ENCODE measurements at regions not wholly inside any gene's neighbourhood (a gene's known extent, or its start where the extent isn't known, plus 50 kb on each side); places are given as distances from the start of the nearest gene placed in this dataset.
A peak's percentile ranks its signal among the peaks of the same experiment; 100 is the strongest.

DNA sequence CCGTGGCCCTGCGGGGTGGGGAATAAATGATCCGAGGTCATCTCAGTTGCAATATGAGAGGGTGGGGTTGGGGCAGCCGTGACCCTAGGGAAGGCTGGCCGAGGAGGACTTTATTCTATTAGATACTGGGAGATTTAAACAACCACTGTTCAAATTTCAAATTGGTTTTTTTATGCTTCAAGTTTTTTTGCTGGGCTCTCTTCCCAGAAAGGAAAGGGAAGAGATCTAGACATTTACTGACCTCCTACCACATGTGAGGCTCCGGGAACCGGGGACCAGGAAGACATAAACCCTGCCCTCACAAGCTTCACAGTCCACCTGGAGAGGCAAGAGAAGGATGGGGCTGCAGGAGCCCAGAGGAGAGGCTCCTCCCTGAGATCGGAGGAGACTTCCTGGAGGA lies 207.3 kb downstream of the FOXD2 start:
- no peaks in the 10 kb centered on the region for H3K36me3 ChIP-seq (ENCODE audit: control insufficient read depth in 2 of 2, insufficient read depth in 2 of 2, low read length in 1 of 2)
- H3K9me3 ChIP-seq (ENCODE audit: control insufficient read depth in 2 of 2, insufficient read depth in 1 of 2, low read depth in 1 of 2, low read length in 1 of 2): no peaks in the 10 kb centered on the region
- no peak overlapping the region for H3K4me3 ChIP-seq (ENCODE audit: low read depth in 1 of 2, low read length in 2 of 2)
- no peaks in the 10 kb centered on the region for H3K27me3 ChIP-seq (ENCODE audit: control insufficient read depth in 1 of 2, insufficient read depth in 2 of 2, low read length in 2 of 2)
- 50 to 55% methylated on average over 8 of the region's 8 CpGs for WGBS, 2 donors
- peaks cover 0 to 3% of the 10 kb centered on the region in 2 donors for H3K4me1 ChIP-seq (ENCODE audit: control insufficient read depth in 2 of 2, insufficient read depth in 2 of 2, low read length in 1 of 2)
- H3K27ac ChIP-seq (ENCODE audit: low read depth in 2 of 2, low read length in 1 of 2): no peak overlapping the region

DNA sequence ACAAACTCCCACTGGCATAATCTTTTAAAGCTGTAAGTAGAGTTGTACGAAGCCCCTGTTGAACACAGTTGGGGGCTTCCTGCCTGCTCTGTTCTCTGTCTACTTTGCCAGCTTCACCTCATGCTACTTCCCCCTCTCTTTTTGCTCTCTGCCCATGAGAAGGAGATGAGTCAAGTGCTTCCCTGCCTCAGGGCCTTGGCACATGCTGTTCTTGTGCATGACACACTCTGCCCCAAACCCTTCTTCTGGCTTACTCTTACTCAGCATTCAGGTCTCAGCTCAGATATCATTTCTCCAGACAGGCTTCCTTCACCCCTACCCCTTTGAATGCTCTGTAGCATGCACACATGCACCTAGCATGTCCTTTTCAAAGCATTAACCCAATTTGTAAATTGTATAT lies 208.8 kb downstream of the FOXD2 start:
- Histone ChIP-seq H3K4me3 (ENCODE audit: low read depth in 1 of 2, low read length in 2 of 2) (no peak overlapping the region), H3K36me3 (ENCODE audit: control insufficient read depth in 2 of 2, insufficient read depth in 2 of 2, low read length in 1 of 2) (no peaks in the 10 kb centered on the region), H3K27me3 (ENCODE audit: control insufficient read depth in 1 of 2, insufficient read depth in 2 of 2, low read length in 2 of 2) (no peaks in the 10 kb centered on the region), H3K27ac (ENCODE audit: low read depth in 2 of 2, low read length in 1 of 2) (no peak overlapping the region), H3K4me1 (ENCODE audit: control insufficient read depth in 2 of 2, insufficient read depth in 2 of 2, low read length in 1 of 2) (peaks cover 0 to 3% of the 10 kb centered on the region in 2 donors), H3K9me3 (ENCODE audit: control insufficient read depth in 2 of 2, insufficient read depth in 1 of 2, low read depth in 1 of 2, low read length in 1 of 2) (no peaks in the 10 kb centered on the region)
- 89 to 90% methylated on average over 1 of the region's 1 CpG for WGBS, 2 donors

DNA sequence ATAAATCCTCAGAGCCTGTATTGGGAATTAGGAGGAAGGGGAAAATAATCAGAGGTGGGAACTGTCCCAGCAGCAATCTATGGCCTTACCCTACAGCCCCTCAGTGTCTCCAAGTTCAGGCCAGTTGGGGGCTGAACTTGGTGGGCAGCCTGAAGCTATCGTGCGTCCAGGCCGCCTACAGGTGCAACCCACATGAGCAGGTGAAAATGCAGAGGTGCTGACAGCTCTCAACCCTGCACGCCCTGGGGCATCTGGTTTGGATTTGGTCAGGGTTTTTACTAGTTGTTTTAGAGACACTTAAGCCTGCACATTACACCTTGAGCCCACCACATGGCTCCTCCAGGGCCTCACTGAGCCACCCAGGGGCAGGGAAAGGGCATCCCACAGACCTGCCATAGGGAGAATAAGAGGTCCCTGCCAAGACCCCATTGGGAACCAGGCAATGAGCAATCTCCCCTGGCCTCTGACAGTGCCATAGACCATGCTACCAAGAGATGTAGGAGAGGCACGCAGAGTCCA lies 209.5 kb downstream of the FOXD2 start:
- Histone ChIP-seq H3K27ac (ENCODE audit: low read depth in 2 of 2, low read length in 1 of 2) (no peak overlapping the region), H3K4me1 (ENCODE audit: control insufficient read depth in 2 of 2, insufficient read depth in 2 of 2, low read length in 1 of 2) (peaks cover 0 to 3% of the 10 kb centered on the region in 2 donors), H3K27me3 (ENCODE audit: control insufficient read depth in 1 of 2, insufficient read depth in 2 of 2, low read length in 2 of 2) (no peaks in the 10 kb centered on the region), H3K36me3 (ENCODE audit: control insufficient read depth in 2 of 2, insufficient read depth in 2 of 2, low read length in 1 of 2) (no peaks in the 10 kb centered on the region), H3K4me3 (ENCODE audit: low read depth in 1 of 2, low read length in 2 of 2) (no peak overlapping the region), H3K9me3 (ENCODE audit: control insufficient read depth in 2 of 2, insufficient read depth in 1 of 2, low read depth in 1 of 2, low read length in 1 of 2) (no peaks in the 10 kb centered on the region)
- 87% methylated on average over 5 of the region's 5 CpGs for WGBS, 2 donors

GRCh38 chr1:47650205-47650604 lies 212.4 kb downstream of the FOXD2 start:
- 47 to 54% methylated on average over 7 of the region's 7 CpGs for WGBS, 2 donors

GRCh38 chr1:47650611-47651010 lies 212.8 kb downstream of the FOXD2 start:
- no peaks in the 10 kb centered on the region for H3K27me3 ChIP-seq (ENCODE audit: control insufficient read depth in 1 of 2, insufficient read depth in 2 of 2, low read length in 2 of 2)
- 48 to 50% methylated on average over 1 of the region's 1 CpG for WGBS, 2 donors
- no peak overlapping the region for H3K4me3 ChIP-seq (ENCODE audit: low read depth in 1 of 2, low read length in 2 of 2)
- H3K4me1 ChIP-seq (ENCODE audit: control insufficient read depth in 2 of 2, insufficient read depth in 2 of 2, low read length in 1 of 2): no peaks in the 10 kb centered on the region
- no peaks in the 10 kb centered on the region for H3K36me3 ChIP-seq (ENCODE audit: control insufficient read depth in 2 of 2, insufficient read depth in 2 of 2, low read length in 1 of 2)
- H3K9me3 ChIP-seq (ENCODE audit: control insufficient read depth in 2 of 2, insufficient read depth in 1 of 2, low read depth in 1 of 2, low read length in 1 of 2): no peaks in the 10 kb centered on the region
- peak overlapping the region in 1 of 2 donors; percentile 57 for H3K27ac ChIP-seq (ENCODE audit: low read depth in 2 of 2, low read length in 1 of 2)

More at GRCh38 chr1:47650205-47650604, 212.4 kb downstream of the FOXD2 start:
- H3K27me3 ChIP-seq (ENCODE audit: control insufficient read depth in 1 of 2, insufficient read depth in 2 of 2, low read length in 2 of 2): no peaks in the 10 kb centered on the region
- no peaks in the 10 kb centered on the region for H3K4me1 ChIP-seq (ENCODE audit: control insufficient read depth in 2 of 2, insufficient read depth in 2 of 2, low read length in 1 of 2)
- no peak overlapping the region for H3K27ac ChIP-seq (ENCODE audit: low read depth in 2 of 2, low read length in 1 of 2)
- no peaks in the 10 kb centered on the region for H3K9me3 ChIP-seq (ENCODE audit: control insufficient read depth in 2 of 2, insufficient read depth in 1 of 2, low read depth in 1 of 2, low read length in 1 of 2)
- no peak overlapping the region for H3K4me3 ChIP-seq (ENCODE audit: low read depth in 1 of 2, low read length in 2 of 2)
- H3K36me3 ChIP-seq (ENCODE audit: control insufficient read depth in 2 of 2, insufficient read depth in 2 of 2, low read length in 1 of 2): no peaks in the 10 kb centered on the region

DNA sequence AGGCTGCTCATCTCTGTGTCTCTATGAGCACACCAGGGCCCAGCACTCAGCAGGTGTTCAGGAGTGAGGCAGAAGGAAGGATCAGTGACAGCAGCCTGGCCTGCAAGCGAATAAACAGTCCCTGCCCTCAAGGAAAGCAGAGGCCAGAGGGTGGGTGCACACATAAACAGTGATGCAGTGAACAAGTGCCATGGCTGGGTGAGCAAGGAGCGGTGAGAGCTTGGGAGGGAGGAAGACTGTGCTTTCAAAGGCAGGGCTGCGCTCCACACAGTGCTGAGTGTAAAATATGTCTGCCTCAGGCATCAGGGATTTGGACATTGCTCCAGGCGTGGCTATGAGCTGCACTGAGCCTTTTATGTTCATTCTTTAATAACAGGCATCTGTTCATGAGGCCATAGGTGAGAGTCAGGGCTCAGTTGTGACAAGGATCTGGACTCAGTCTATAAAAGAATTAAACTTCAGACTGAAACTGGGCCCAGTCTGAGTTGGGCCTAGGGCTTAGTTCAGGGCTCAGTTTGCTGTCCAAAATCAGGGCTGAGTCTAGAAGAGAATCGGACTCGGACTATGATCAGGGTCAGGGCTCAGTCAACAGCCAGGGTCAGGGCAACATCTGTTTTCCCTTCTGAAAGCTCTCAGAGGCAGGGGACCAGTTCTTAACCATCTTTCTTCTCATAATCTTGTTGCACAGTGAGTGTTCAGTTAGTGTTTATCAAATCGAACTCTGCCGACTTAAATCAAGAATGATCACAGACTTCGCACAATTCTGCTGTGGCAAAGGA lies 213.7 kb downstream of the FOXD2 start:
- Histone ChIP-seq H3K4me3 (ENCODE audit: low read depth in 1 of 2, low read length in 2 of 2) (no peak overlapping the region), H3K36me3 (ENCODE audit: control insufficient read depth in 2 of 2, insufficient read depth in 2 of 2, low read length in 1 of 2) (no peaks in the 10 kb centered on the region), H3K27me3 (ENCODE audit: control insufficient read depth in 1 of 2, insufficient read depth in 2 of 2, low read length in 2 of 2) (no peaks in the 10 kb centered on the region), H3K9me3 (ENCODE audit: control insufficient read depth in 2 of 2, insufficient read depth in 1 of 2, low read depth in 1 of 2, low read length in 1 of 2) (no peaks in the 10 kb centered on the region), H3K27ac (ENCODE audit: low read depth in 2 of 2, low read length in 1 of 2) (no peak overlapping the region), H3K4me1 (ENCODE audit: control insufficient read depth in 2 of 2, insufficient read depth in 2 of 2, low read length in 1 of 2) (no peaks in the 10 kb centered on the region)
- whole genome bisulfite sequencing, 2 donors: 69 to 76% methylated on average over 9 of the region's 9 CpGs

- Histone ChIP-seq H3K9me3 (ENCODE audit: control insufficient read depth in 2 of 2, insufficient read depth in 1 of 2, low read depth in 1 of 2, low read length in 1 of 2) (no peaks in the 10 kb centered on the region), H3K36me3 (ENCODE audit: control insufficient read depth in 2 of 2, insufficient read depth in 2 of 2, low read length in 1 of 2) (no peaks in the 10 kb centered on the region), H3K4me1 (ENCODE audit: control insufficient read depth in 2 of 2, insufficient read depth in 2 of 2, low read length in 1 of 2) (no peaks in the 10 kb centered on the region), H3K27me3 (ENCODE audit: control insufficient read depth in 1 of 2, insufficient read depth in 2 of 2, low read length in 2 of 2) (no peaks in the 10 kb centered on the region), H3K4me3 (ENCODE audit: low read depth in 1 of 2, low read length in 2 of 2) (no peak overlapping the region), H3K27ac (ENCODE audit: low read depth in 2 of 2, low read length in 1 of 2) (no peak overlapping the region)
- 70 to 71% methylated on average over 5 of the region's 5 CpGs for WGBS, 2 donors
Measured at GRCh38 chr1:47655521-47656300, 217.9 kb downstream of the FOXD2 start.

DNA sequence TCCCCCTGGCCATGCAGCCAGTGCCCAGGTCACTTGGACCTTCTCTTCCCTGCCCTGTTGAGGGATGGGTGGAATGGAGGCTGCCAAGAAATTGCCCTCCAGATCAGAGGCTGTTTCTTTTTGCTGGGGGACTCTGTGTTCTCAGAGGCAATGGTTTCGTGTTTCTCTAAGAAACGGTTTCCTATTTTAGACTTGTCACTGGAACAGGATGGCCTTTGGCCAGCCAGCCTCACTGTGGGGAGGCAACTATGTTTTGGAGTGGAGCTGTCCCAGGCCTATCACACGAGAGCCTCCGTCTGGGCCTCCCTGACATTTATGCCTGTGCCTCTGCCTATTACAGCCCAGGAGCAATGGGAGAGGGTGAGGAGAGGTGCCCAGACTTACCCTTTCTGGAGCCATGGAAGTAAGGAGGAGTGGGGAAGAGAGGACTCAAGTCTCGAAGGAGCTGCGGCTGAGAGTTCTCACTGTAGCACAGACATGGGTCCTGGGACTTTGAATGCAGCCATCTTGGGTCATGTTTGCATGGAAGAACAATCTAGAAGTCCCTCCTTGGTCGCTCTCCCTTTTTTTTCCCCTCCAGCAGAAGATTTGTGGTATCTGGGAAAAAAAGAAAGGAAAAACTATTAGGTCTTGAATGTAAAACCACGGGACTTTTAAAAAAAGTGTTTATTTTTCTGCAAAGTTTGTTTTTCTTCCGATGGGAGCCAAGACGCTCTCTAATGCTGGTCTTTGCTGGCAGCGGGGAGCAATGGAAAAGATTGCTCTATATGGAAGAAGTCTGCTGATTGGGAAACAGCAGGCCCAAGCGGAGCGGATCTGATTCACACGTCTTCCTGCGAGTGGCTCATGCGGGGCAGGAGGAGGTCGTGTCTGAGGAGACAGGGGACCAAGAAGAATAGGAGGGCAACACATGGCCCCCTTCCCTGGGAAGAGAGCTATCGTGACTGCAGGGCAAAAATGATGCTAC lies 219.2 kb downstream of the FOXD2 start:
- 69 to 79% methylated on average over 18 of the region's 18 CpGs for WGBS, 2 donors
- H3K27ac ChIP-seq (ENCODE audit: low read depth in 2 of 2, low read length in 1 of 2): peak overlapping the region in 1 of 2 donors; percentile 70

More for the DNA sequence above, 219.2 kb downstream of the FOXD2 start:
- Histone ChIP-seq H3K27me3 (ENCODE audit: control insufficient read depth in 1 of 2, insufficient read depth in 2 of 2, low read length in 2 of 2) (no peaks in the 10 kb centered on the region), H3K9me3 (ENCODE audit: control insufficient read depth in 2 of 2, insufficient read depth in 1 of 2, low read depth in 1 of 2, low read length in 1 of 2) (no peaks in the 10 kb centered on the region), H3K4me3 (ENCODE audit: low read depth in 1 of 2, low read length in 2 of 2) (no peak overlapping the region), H3K4me1 (ENCODE audit: control insufficient read depth in 2 of 2, insufficient read depth in 2 of 2, low read length in 1 of 2) (no peaks in the 10 kb centered on the region), H3K36me3 (ENCODE audit: control insufficient read depth in 2 of 2, insufficient read depth in 2 of 2, low read length in 1 of 2) (no peaks in the 10 kb centered on the region)
